Upper lobe of left lung (tissue), 6 donors: ENCODE measurements at regions not wholly inside any gene's neighbourhood (a gene's known extent, or its start where the extent isn't known, plus 50 kb on each side); places are given as distances from the start of the nearest gene placed in this dataset.

Experiments
- ATAC-seq, 2 donors: fragments of 200-7000 bp; cut with Tn5 transposase; one replicate each; pipeline ENCODE4 v1.9.1; 2022; ENCODE audit warnings: mild to moderate bottlenecking in 2 of 2, moderate library complexity in 2 of 2; ENCODE audit not compliant: low FRiP score in 2 of 2
- DNase-seq, 2 donors: peaks; one replicate each; pipeline ENCODE4 v3.0.0-alpha.2; 2019 to 2020
- H3K27ac ChIP-seq, 4 donors: fragments of 200-600 bp; sonication (generic); one replicate each; pipeline ENCODE4 v1.5.1; 2016 to 2019
- H3K27me3 ChIP-seq, 4 donors: fragments of 200-600 bp; sonication (generic); one replicate each; pipeline ENCODE4 v1.5.1; 2017 to 2019
- H3K36me3 ChIP-seq, 4 donors: fragments of 200-600 bp; sonication (generic); one replicate each; pipeline ENCODE4 v1.5.1; 2016 to 2019
- H3K4me1 ChIP-seq, 4 donors: fragments of 200-600 bp; sonication (generic); one replicate each; pipeline ENCODE4 v1.5.1; 2018 to 2019
- H3K4me3 ChIP-seq, 4 donors: fragments of 200-600 bp; sonication (generic); one replicate each; pipeline ENCODE4 v1.5.1; 2017 to 2019; ENCODE audit warnings: mild to moderate bottlenecking in 2 of 4, moderate library complexity in 1 of 4
- H3K9me3 ChIP-seq, 4 donors: fragments of 200-600 bp; sonication (generic); one replicate each; pipeline ENCODE4 v1.5.1; 2018 to 2019
- CTCF ChIP-seq, 6 experiments: fragments of 450-650 bp in 4 of 6; fragments of 200-600 bp in 2 of 6; sonication (generic) in 2 of 6; IDR thresholded peaks; one replicate each; pipeline ENCODE4 v1.5.1; 2016 to 2019; ENCODE audit warnings: antibody characterized with exemption in 6 of 6
- EP300 ChIP-seq, 4 donors: sonication (generic); formaldehyde crosslinking; IDR thresholded peaks; one replicate each; pipeline ENCODE4 v1.5.1; 2017; ENCODE audit warnings: antibody characterized with exemption in 4 of 4, control low read depth in 2 of 4
- POLR2A ChIP-seq, 4 donors: fragments of 450-650 bp; IDR thresholded peaks; one replicate each; pipeline ENCODE4 v1.5.1; 2016 to 2017; ENCODE audit warnings: antibody characterized with exemption in 4 of 4, mild to moderate bottlenecking in 2 of 4
- POLR2AphosphoS5 ChIP-seq, 2 donors: sonication (generic); formaldehyde crosslinking; IDR thresholded peaks; one replicate each; pipeline ENCODE4 v1.5.1; 2017; ENCODE audit warnings: antibody characterized with exemption in 2 of 2
- WGBS, 2 donors: methylation state at CpG; one replicate each; pipeline ENCODE4 v1.1.5; 2017 to 2018; 5-methylcytosine and 5-hydroxymethylcytosine counted together
- donor health status: DM: no; HTN: no; CAD: no; lungs with moderate emphysema.
- donor health status: DM: no; HTN: yes; CAD: no; lungs with severe emphysema.

- ATAC-seq, result no peak
- WGBS, 2 donors, result 49 to 81% methylated on average over 4 of the region's 4 CpGs
Measured at GRCh38 chr6:8947900-8948299, 512.6 kb upstream of the SLC35B3 start.

GRCh38 chr6:8944548-8944947 is 509.2 kb upstream of the SLC35B3 start:
- H3K36me3 ChIP-seq, result no peaks in the 10 kb centered on the region
- WGBS, 2 donors, result 50 to 76% methylated on average over 3 of the region's 3 CpGs
- DNase-seq (no peak), ATAC-seq (no peak)
- TF ChIP-seq POLR2A (IDR thresholded peaks at IDR 0.05), result no peak
- no peak for TF ChIP-seq POLR2AphosphoS5 (IDR thresholded peaks at IDR 0.05)
- no peak for TF ChIP-seq EP300 (IDR thresholded peaks at IDR 0.05)
- TF ChIP-seq CTCF (IDR thresholded peaks at IDR 0.05), result no peak
- no peak overlapping the region for H3K27ac ChIP-seq
- H3K4me1 ChIP-seq, result no peaks in the 10 kb centered on the region
- no peak overlapping the region for H3K4me3 ChIP-seq
- H3K27me3 ChIP-seq, result no peaks in the 10 kb centered on the region
- H3K9me3 ChIP-seq, result no peaks in the 10 kb centered on the region

More at GRCh38 chr6:8947900-8948299, 512.6 kb upstream of the SLC35B3 start:
- Histone ChIP-seq H3K4me1 (no peaks in the 10 kb centered on the region), H3K4me3 (no peak overlapping the region), H3K36me3 (no peaks in the 10 kb centered on the region), H3K9me3 (no peaks in the 10 kb centered on the region), H3K27me3 (no peaks in the 10 kb centered on the region), H3K27ac (no peak overlapping the region)
- TF ChIP-seq CTCF (IDR thresholded peaks at IDR 0.05), result no peak
- TF ChIP-seq POLR2A (IDR thresholded peaks at IDR 0.05), result no peak
- TF ChIP-seq EP300 (IDR thresholded peaks at IDR 0.05), result no peak
- no peak for TF ChIP-seq POLR2AphosphoS5 (IDR thresholded peaks at IDR 0.05)
- no peak for DNase-seq

- TF ChIP-seq CTCF (IDR thresholded peaks at IDR 0.05), result no peak
- no peak for TF ChIP-seq POLR2A (IDR thresholded peaks at IDR 0.05)
- no peak for TF ChIP-seq POLR2AphosphoS5 (IDR thresholded peaks at IDR 0.05)
- no peak for TF ChIP-seq EP300 (IDR thresholded peaks at IDR 0.05)
- 73 to 90% methylated on average over 3 of the region's 3 CpGs for WGBS, 2 donors
- ATAC-seq (no peak), DNase-seq (no peak)
- no peaks in the 10 kb centered on the region for H3K36me3 ChIP-seq
- H3K4me1 ChIP-seq, result no peaks in the 10 kb centered on the region
- no peak overlapping the region for H3K4me3 ChIP-seq
- no peak overlapping the region for H3K27ac ChIP-seq
- H3K27me3 ChIP-seq, result no peaks in the 10 kb centered on the region
- no peaks in the 10 kb centered on the region for H3K9me3 ChIP-seq
Measured at GRCh38 chr6:8943073-8943472, 507.7 kb upstream of the SLC35B3 start.

DNA sequence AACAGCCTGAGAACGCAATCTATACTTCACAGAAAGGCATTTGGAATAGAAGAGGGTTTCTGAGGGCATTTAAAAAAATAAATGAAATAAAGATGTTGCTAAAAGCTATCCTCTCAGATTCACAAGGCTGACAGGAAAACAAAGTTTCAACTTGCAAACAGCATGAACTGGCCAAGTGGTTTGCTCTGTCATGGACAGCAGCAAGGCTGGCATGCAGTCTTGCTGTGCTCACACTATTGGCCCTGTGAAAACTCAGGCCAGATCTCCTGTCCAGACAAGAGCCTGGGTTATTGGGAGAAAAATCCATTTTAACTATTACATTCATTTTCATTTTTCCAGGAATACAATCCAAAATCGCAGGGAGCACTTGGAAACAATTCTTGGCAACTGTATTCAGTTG is 506.2 kb upstream of the SLC35B3 start:
- Histone ChIP-seq H3K9me3 (no peaks in the 10 kb centered on the region), H3K4me1 (no peaks in the 10 kb centered on the region), H3K27ac (no peak overlapping the region), H3K36me3 (no peaks in the 10 kb centered on the region), H3K27me3 (no peaks in the 10 kb centered on the region), H3K4me3 (no peak overlapping the region)
- 48 to 79% methylated on average over 2 of the region's 2 CpGs for WGBS, 2 donors
- DNase-seq (no peak), ATAC-seq (no peak)
- TF ChIP-seq EP300 (IDR thresholded peaks at IDR 0.05), result no peak
- TF ChIP-seq POLR2A (IDR thresholded peaks at IDR 0.05), result no peak
- TF ChIP-seq CTCF (IDR thresholded peaks at IDR 0.05), result no peak
- TF ChIP-seq POLR2AphosphoS5 (IDR thresholded peaks at IDR 0.05), result no peak

- ATAC-seq (no peak), DNase-seq (no peak)
- Histone ChIP-seq H3K27me3 (no peaks in the 10 kb centered on the region), H3K27ac (no peak overlapping the region), H3K9me3 (no peaks in the 10 kb centered on the region), H3K4me1 (no peaks in the 10 kb centered on the region), H3K36me3 (no peaks in the 10 kb centered on the region), H3K4me3 (no peak overlapping the region)
- 83 to 91% methylated on average over 6 of the region's 6 CpGs for WGBS, 2 donors
- TF ChIP-seq POLR2AphosphoS5 (IDR thresholded peaks at IDR 0.05) (no peak), POLR2A (IDR thresholded peaks at IDR 0.05) (no peak), EP300 (IDR thresholded peaks at IDR 0.05) (no peak)
Measured at GRCh38 chr6:8940356-8940755, 505.0 kb upstream of the SLC35B3 start.
